ENCODE measurements at regions not wholly inside any gene's neighbourhood (a gene's known extent, or its start where the extent isn't known, plus 50 kb on each side); places are given as distances from the start of the nearest gene placed in this dataset.

DNA sequence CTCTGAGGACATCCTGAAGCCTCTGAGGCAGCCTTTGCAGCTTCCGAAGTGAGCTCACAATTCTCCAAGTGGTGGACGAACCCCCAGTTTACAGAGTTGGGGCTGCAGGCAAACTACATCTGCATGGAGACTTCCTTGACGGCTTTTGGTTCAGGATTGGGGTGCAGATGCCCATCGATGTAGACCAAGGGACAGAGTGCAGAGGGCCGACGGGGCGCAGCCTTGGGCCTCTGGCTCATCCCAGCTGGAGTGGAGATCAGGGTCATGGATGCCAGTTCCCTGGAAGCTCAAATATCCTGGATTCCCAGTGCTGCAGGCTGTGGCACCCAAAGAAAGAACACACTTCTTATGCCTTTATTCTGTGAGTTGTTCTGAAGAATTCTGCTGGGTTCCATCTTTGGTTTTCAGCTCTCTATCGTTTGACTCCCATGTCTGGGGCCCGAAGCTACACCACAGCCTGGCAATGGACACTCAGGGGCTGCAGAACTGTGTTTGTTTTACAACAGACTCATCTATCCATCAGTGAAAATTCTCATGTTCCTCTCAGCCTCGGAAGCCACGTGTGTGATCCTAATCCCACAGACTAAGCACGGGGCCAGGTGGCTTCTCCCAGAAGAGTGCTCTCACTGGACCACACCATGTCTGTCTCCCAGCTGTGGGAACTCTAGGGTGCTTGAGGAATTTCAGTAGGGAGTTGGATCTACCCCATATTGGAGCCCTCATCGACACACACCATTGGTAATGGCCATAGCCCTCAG, 414.1 kb upstream of the MYT1L start:
- no peak for DNase-seq
- H3K27ac Mint-ChIP-seq: no peak overlapping the region
- peaks cover 1% of the 10 kb centered on the region; the same call in 1 of the 2 replicates for H3K27me3 Mint-ChIP-seq (ENCODE audit: insufficient read depth)
- H3K4me1 Mint-ChIP-seq (ENCODE audit: low read depth): no peaks in the 10 kb centered on the region
- TF ChIP-seq, protein P1, sequence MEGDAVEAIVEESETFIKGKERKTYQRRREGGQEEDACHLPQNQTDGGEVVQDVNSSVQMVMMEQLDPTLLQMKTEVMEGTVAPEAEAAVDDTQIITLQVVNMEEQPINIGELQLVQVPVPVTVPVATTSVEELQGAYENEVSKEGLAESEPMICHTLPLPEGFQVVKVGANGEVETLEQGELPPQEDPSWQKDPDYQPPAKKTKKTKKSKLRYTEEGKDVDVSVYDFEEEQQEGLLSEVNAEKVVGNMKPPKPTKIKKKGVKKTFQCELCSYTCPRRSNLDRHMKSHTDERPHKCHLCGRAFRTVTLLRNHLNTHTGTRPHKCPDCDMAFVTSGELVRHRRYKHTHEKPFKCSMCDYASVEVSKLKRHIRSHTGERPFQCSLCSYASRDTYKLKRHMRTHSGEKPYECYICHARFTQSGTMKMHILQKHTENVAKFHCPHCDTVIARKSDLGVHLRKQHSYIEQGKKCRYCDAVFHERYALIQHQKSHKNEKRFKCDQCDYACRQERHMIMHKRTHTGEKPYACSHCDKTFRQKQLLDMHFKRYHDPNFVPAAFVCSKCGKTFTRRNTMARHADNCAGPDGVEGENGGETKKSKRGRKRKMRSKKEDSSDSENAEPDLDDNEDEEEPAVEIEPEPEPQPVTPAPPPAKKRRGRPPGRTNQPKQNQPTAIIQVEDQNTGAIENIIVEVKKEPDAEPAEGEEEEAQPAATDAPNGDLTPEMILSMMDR (IDR thresholded peaks at IDR 0.05): no peak
- peaks cover 6% of the 10 kb centered on the region for H3K36me3 Mint-ChIP-seq (ENCODE audit: low read depth)
- H3K4me3 Mint-ChIP-seq: no peak overlapping the region
- peaks cover 64% of the 10 kb centered on the region for H3K9me3 Mint-ChIP-seq

GRCh38 chr2:2744107-2744506, 413.0 kb upstream of the MYT1L start:
- Mint-ChIP-seq H3K27me3 (ENCODE audit: insufficient read depth) (peaks cover 1% of the 10 kb centered on the region; the same call in 1 of the 2 replicates), H3K36me3 (ENCODE audit: low read depth) (peaks cover 13% of the 10 kb centered on the region), H3K4me1 (ENCODE audit: low read depth) (no peaks in the 10 kb centered on the region), H3K27ac (no peak overlapping the region), H3K4me3 (no peak overlapping the region), H3K9me3 (peaks cover 72% of the 10 kb centered on the region)
- TF ChIP-seq, protein P1 (IDR thresholded peaks at IDR 0.05): no peak
- no peak for DNase-seq

- no peak for DNase-seq
- Mint-ChIP-seq H3K27ac (no peak overlapping the region), H3K9me3 (peaks cover 73% of the 10 kb centered on the region), H3K27me3 (ENCODE audit: insufficient read depth) (peaks cover 1% of the 10 kb centered on the region; the same call in 1 of the 2 replicates), H3K36me3 (ENCODE audit: low read depth) (peaks cover 13% of the 10 kb centered on the region), H3K4me3 (no peak overlapping the region), H3K4me1 (ENCODE audit: low read depth) (no peaks in the 10 kb centered on the region)
- TF ChIP-seq, protein P1 (IDR thresholded peaks at IDR 0.05): no peak
These were observed 412.1 kb upstream of the MYT1L start for GRCh38 chr2:2743164-2743571.

DNA sequence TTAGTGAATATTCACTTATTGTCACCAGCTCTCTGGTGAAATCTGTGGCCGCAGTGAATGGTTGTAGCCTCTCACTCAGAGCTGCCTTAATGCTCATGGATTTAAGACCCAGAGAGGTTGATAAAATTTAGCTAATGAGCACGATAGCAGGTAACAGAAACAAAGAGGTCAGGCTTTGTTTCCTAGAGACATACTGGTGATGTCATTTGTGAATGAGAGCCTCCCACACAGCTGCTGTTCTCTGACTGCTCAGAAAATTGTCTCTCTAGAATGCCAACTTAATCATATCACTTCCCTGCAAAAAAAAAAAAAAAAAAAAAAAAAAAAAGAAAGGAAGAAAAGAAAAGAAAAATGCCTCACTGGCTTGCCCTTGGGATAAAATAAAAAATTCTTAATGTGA, 411.7 kb upstream of the MYT1L start:
- no peak overlapping the region for H3K4me3 Mint-ChIP-seq
- H3K27ac Mint-ChIP-seq: no peak overlapping the region
- TF ChIP-seq, protein P1 (IDR thresholded peaks at IDR 0.05): no peak
- H3K4me1 Mint-ChIP-seq (ENCODE audit: low read depth): no peaks in the 10 kb centered on the region
- H3K36me3 Mint-ChIP-seq (ENCODE audit: low read depth): peaks cover 13% of the 10 kb centered on the region
- peaks cover 73% of the 10 kb centered on the region for H3K9me3 Mint-ChIP-seq
- peaks cover 1% of the 10 kb centered on the region; the same call in 1 of the 2 replicates for H3K27me3 Mint-ChIP-seq (ENCODE audit: insufficient read depth)
- no peak for DNase-seq

DNA sequence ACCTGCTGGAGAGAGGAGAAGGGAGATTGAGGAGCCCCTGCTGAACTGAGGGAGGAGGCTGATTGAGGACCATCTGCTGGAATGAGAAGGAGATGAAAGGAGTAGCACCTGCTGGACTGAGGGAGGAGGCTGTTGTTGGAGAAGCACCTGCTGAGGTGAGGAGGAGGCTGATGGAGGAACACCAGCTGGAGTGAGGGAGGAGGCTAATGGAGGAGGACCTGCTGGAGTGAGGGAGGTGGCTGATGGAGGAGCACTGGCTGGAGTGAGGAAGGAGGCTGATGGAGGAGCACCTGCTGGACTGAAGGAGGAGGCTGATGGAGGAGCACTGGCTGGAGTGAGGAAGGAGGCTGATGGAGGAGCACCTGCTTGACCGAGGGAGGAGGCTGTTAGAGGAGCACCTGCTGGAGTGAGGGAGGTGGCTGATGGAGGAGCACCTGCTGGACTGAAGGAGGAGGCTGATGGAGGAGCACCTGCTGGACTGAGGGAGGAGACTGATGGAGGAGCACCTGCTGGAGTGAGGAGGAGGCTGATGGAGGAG, 409.2 kb upstream of the MYT1L start:
- Mint-ChIP-seq H3K4me3 (no peak overlapping the region), H3K27me3 (ENCODE audit: insufficient read depth) (no peaks in the 10 kb centered on the region; the same call in 1 of the 2 replicates), H3K27ac (no peak overlapping the region), H3K4me1 (ENCODE audit: low read depth) (no peaks in the 10 kb centered on the region), H3K9me3 (peaks cover 69% of the 10 kb centered on the region), H3K36me3 (ENCODE audit: low read depth) (peaks cover 13% of the 10 kb centered on the region)
- TF ChIP-seq, protein P1 (IDR thresholded peaks at IDR 0.05): no peak
- no peak for DNase-seq

Data from HFFc6 (cell line).